OCI-LY3 (cell line): ENCODE measurements at regions not wholly inside any gene's neighbourhood (a gene's known extent, or its start where the extent isn't known, plus 50 kb on each side); places are given as distances from the start of the nearest gene placed in this dataset.

Experiments
- EZH2phosphoT487 ChIP-seq: fragments of 200-600 bp; shearing (Covaris generic); IDR thresholded peaks from 2 replicates; pipeline ENCODE4 v1.6.1; 2018; ENCODE audit warnings: antibody characterized with exemption, mixed run types, low read depth
- TF ChIP-seq, protein P1 (sequence below): fragments of 200-600, 300-600 bp; sonication (generic); IDR thresholded peaks from 2 replicates; pipeline ENCODE4 v1.5.1; 2014; ENCODE audit warnings: antibody characterized with exemption, low read length, low read depth

- TF ChIP-seq, protein P1, sequence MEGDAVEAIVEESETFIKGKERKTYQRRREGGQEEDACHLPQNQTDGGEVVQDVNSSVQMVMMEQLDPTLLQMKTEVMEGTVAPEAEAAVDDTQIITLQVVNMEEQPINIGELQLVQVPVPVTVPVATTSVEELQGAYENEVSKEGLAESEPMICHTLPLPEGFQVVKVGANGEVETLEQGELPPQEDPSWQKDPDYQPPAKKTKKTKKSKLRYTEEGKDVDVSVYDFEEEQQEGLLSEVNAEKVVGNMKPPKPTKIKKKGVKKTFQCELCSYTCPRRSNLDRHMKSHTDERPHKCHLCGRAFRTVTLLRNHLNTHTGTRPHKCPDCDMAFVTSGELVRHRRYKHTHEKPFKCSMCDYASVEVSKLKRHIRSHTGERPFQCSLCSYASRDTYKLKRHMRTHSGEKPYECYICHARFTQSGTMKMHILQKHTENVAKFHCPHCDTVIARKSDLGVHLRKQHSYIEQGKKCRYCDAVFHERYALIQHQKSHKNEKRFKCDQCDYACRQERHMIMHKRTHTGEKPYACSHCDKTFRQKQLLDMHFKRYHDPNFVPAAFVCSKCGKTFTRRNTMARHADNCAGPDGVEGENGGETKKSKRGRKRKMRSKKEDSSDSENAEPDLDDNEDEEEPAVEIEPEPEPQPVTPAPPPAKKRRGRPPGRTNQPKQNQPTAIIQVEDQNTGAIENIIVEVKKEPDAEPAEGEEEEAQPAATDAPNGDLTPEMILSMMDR: no peak
- no peak for TF ChIP-seq EZH2phosphoT487
These were observed 119.6 kb upstream of the GNPDA2 start for GRCh38 chr4:44845993-44846392.
